ENCODE measurements at regions not wholly inside any gene's neighbourhood (a gene's known extent, or its start where the extent isn't known, plus 50 kb on each side); places are given as distances from the start of the nearest gene placed in this dataset.

GRCh38 chr13:44652962-44653660 is 77.0 kb upstream of the TSC22D1 start:
- TF ChIP-seq CTCF (IDR thresholded peaks at IDR 0.05; ENCODE audit: low read length) (no peak), EZH2 (IDR thresholded peaks at IDR 0.05; ENCODE audit: borderline replicate concordance, low read length) (no peak)

Measured in OCI-LY1 (cell line).